ENCODE measurements at regions not wholly inside any gene's neighbourhood (a gene's known extent, or its start where the extent isn't known, plus 50 kb on each side); places are given as distances from the start of the nearest gene placed in this dataset.

- H4K20me1 ChIP-seq (ENCODE audit: insufficient read depth, low read length) = no peaks in the 10 kb centered on the region
- no peak overlapping the region for H2AFZ ChIP-seq (ENCODE audit: low read depth, low read length)
- no peaks in the 10 kb centered on the region for H3K9me3 ChIP-seq (ENCODE audit: insufficient read depth, low read length)
- no peak overlapping the region for H3K9ac ChIP-seq (ENCODE audit: low read length)
- TF ChIP-seq CTCF (IDR thresholded peaks at IDR 0.05; ENCODE audit: low read depth, low read length) = no peak
- no peak for TF ChIP-seq EZH2phosphoT487 (IDR thresholded peaks at IDR 0.05; ENCODE audit: low read depth)
- H3K27me3 ChIP-seq (ENCODE audit: low read depth, low read length) = no peaks in the 10 kb centered on the region
- H3K4me2 ChIP-seq (ENCODE audit: low read length) = no peak overlapping the region
- H3K36me3 ChIP-seq (replicated peaks; ENCODE audit: low read depth, low read length) = no peaks in the 10 kb centered on the region
- H3K4me3 ChIP-seq (ENCODE audit: low read length) = no peak overlapping the region
- H3K4me1 ChIP-seq (ENCODE audit: low read length) = no peaks in the 10 kb centered on the region
- H3K79me2 ChIP-seq (ENCODE audit: low read length) = no peaks in the 10 kb centered on the region
- no peak overlapping the region for H3K27ac ChIP-seq (ENCODE audit: low read length)
Measured at GRCh38 chr6:92124200-92124651, 1295.1 kb downstream of the EPHA7 start.

GRCh38 chr6:92122746-92123145 lies 1296.6 kb downstream of the EPHA7 start:
- no peaks in the 10 kb centered on the region for H3K4me1 ChIP-seq (ENCODE audit: low read length)
- H3K4me2 ChIP-seq (ENCODE audit: low read length) = no peak overlapping the region
- H3K9me3 ChIP-seq (ENCODE audit: insufficient read depth, low read length) = no peaks in the 10 kb centered on the region
- H3K27me3 ChIP-seq (ENCODE audit: low read depth, low read length) = no peaks in the 10 kb centered on the region
- no peak overlapping the region for H3K9ac ChIP-seq (ENCODE audit: low read length)
- H3K79me2 ChIP-seq (ENCODE audit: low read length) = no peaks in the 10 kb centered on the region
- TF ChIP-seq CTCF (IDR thresholded peaks at IDR 0.05; ENCODE audit: low read depth, low read length) = peak; percentile 49
- no peak for TF ChIP-seq EZH2phosphoT487 (IDR thresholded peaks at IDR 0.05; ENCODE audit: low read depth)
- H4K20me1 ChIP-seq (ENCODE audit: insufficient read depth, low read length) = no peaks in the 10 kb centered on the region
- H2AFZ ChIP-seq (ENCODE audit: low read depth, low read length) = no peak overlapping the region
- H3K4me3 ChIP-seq (ENCODE audit: low read length) = no peak overlapping the region
- H3K27ac ChIP-seq (ENCODE audit: low read length) = no peak overlapping the region
- H3K36me3 ChIP-seq (replicated peaks; ENCODE audit: low read depth, low read length) = no peaks in the 10 kb centered on the region

- Histone ChIP-seq H3K27me3 (ENCODE audit: low read depth, low read length) (no peaks in the 10 kb centered on the region), H3K4me1 (ENCODE audit: low read length) (no peaks in the 10 kb centered on the region), H3K79me2 (ENCODE audit: low read length) (no peaks in the 10 kb centered on the region), H2AFZ (ENCODE audit: low read depth, low read length) (no peak overlapping the region), H3K9me3 (ENCODE audit: insufficient read depth, low read length) (no peaks in the 10 kb centered on the region), H3K4me3 (ENCODE audit: low read length) (no peak overlapping the region), H4K20me1 (ENCODE audit: insufficient read depth, low read length) (no peaks in the 10 kb centered on the region), H3K4me2 (ENCODE audit: low read length) (no peak overlapping the region), H3K9ac (ENCODE audit: low read length) (no peak overlapping the region), H3K27ac (ENCODE audit: low read length) (no peak overlapping the region), H3K36me3 (replicated peaks; ENCODE audit: low read depth, low read length) (no peaks in the 10 kb centered on the region)
- TF ChIP-seq CTCF (IDR thresholded peaks at IDR 0.05; ENCODE audit: low read depth, low read length) = no peak
Measured at GRCh38 chr6:92121228-92121627, 1298.1 kb downstream of the EPHA7 start.

GRCh38 chr6:92117800-92118199 lies 1301.6 kb downstream of the EPHA7 start:
- no peak overlapping the region for H2AFZ ChIP-seq (ENCODE audit: low read depth, low read length)
- H3K9me3 ChIP-seq (ENCODE audit: insufficient read depth, low read length) = no peaks in the 10 kb centered on the region
- no peaks in the 10 kb centered on the region for H3K36me3 ChIP-seq (replicated peaks; ENCODE audit: low read depth, low read length)
- no peaks in the 10 kb centered on the region for H4K20me1 ChIP-seq (ENCODE audit: insufficient read depth, low read length)
- no peaks in the 10 kb centered on the region for H3K4me1 ChIP-seq (ENCODE audit: low read length)
- H3K4me3 ChIP-seq (ENCODE audit: low read length) = no peak overlapping the region
- no peaks in the 10 kb centered on the region for H3K27me3 ChIP-seq (ENCODE audit: low read depth, low read length)
- TF ChIP-seq CTCF (IDR thresholded peaks at IDR 0.05; ENCODE audit: low read depth, low read length) (no peak), EZH2phosphoT487 (IDR thresholded peaks at IDR 0.05; ENCODE audit: low read depth) (no peak)
- H3K79me2 ChIP-seq (ENCODE audit: low read length) = no peaks in the 10 kb centered on the region
- no peak overlapping the region for H3K27ac ChIP-seq (ENCODE audit: low read length)
- no peak overlapping the region for H3K4me2 ChIP-seq (ENCODE audit: low read length)
- no peak overlapping the region for H3K9ac ChIP-seq (ENCODE audit: low read length)

Measured in OCI-LY3 (cell line).